GM21367 (cell line): ENCODE measurements at regions not wholly inside any gene's neighbourhood (a gene's known extent, or its start where the extent isn't known, plus 50 kb on each side); places are given as distances from the start of the nearest gene placed in this dataset.
"Not testable (repeated sequence)": the region's sequence is repeated elsewhere in the genome, so short reads cannot be mapped to it uniquely, and the experiment has no call there.

Experiments used
- ATAC-seq: cut with Tn5 transposase; IDR thresholded peaks from one replicate; pipeline ENCODE4 v1.9.1; 2021; ENCODE audit not compliant: unreplicated experiment

GRCh38 chr9:115397591-115398312 lies 279.8 kb upstream of the TNC start:
- ATAC-seq: no peak

GRCh38 chr9:115398313-115398650 lies 280.3 kb upstream of the TNC start:
- no peak for ATAC-seq

GRCh38 chr9:115398996-115399395 lies 281.0 kb upstream of the TNC start:
- ATAC-seq: no peak

GRCh38 chr9:115400796-115401195 lies 282.8 kb upstream of the TNC start:
- no peak for ATAC-seq

- ATAC-seq: no peak
Measured at GRCh38 chr9:115401756-115402327, 283.9 kb upstream of the TNC start.

GRCh38 chr9:115403753-115404152 lies 285.8 kb upstream of the TNC start:
- ATAC-seq: no peak

- ATAC-seq: no peak
Measured at GRCh38 chr9:115404311-115404710, 286.4 kb upstream of the TNC start.

- ATAC-seq: no peak
Measured at GRCh38 chr9:115411516-115411915, 293.6 kb upstream of the TNC start.

GRCh38 chr9:115411993-115412452 lies 294.1 kb upstream of the TNC start:
- ATAC-seq: no peak

GRCh38 chr9:115412656-115413055 lies 294.7 kb upstream of the TNC start:
- ATAC-seq: no peak

GRCh38 chr9:115413304-115413703 lies 295.3 kb upstream of the TNC start:
- ATAC-seq: no peak

- no peak for ATAC-seq
Measured at GRCh38 chr9:115413766-115414382, 295.9 kb upstream of the TNC start.

- no peak for ATAC-seq
Measured at GRCh38 chr9:115414561-115414960, 296.6 kb upstream of the TNC start.

GRCh38 chr9:115415450-115415849 lies 297.5 kb upstream of the TNC start:
- no peak for ATAC-seq

GRCh38 chr9:115416299-115416698 lies 298.3 kb upstream of the TNC start:
- peak; percentile 56 for ATAC-seq

GRCh38 chr9:115418181-115418580 lies 300.2 kb upstream of the TNC start:
- ATAC-seq: not testable (repeated sequence)

GRCh38 chr9:115422932-115423440 lies 305.0 kb upstream of the TNC start:
- no peak for ATAC-seq

GRCh38 chr9:115423646-115424045 lies 305.7 kb upstream of the TNC start:
- no peak for ATAC-seq

- ATAC-seq: no peak
Measured at GRCh38 chr9:115425601-115426000, 307.6 kb upstream of the TNC start.

GRCh38 chr9:115437418-115437817 lies 319.5 kb upstream of the TNC start:
- no peak for ATAC-seq

- ATAC-seq: no peak
Measured at GRCh38 chr9:115439641-115440040, 321.7 kb upstream of the TNC start.

- no peak for ATAC-seq
Measured at GRCh38 chr9:115442054-115442453, 324.1 kb upstream of the TNC start.
